H9 (cell line): ENCODE measurements at regions not wholly inside any gene's neighbourhood (a gene's known extent, or its start where the extent isn't known, plus 50 kb on each side); places are given as distances from the start of the nearest gene placed in this dataset.

ENCODE experiments used
- DNase-seq: peaks from one replicate; pipeline ENCODE4 v3.0.0-alpha.2; 2017
- H2AFZ ChIP-seq: one replicate; pipeline ENCODE4 v1.6.1; 2013; ENCODE audit warnings: mild to moderate bottlenecking, low read length, control low read depth, moderate library complexity
- H2AK5ac ChIP-seq: 2 replicates; pipeline ENCODE4 v1.6.1; 2013; ENCODE audit warnings: low read length, control low read depth, mixed read lengths; ENCODE audit not compliant: insufficient read length
- H2BK120ac ChIP-seq: one replicate; pipeline ENCODE4 v1.6.1; 2013; ENCODE audit warnings: low read depth, mild to moderate bottlenecking, low read length, control low read depth, inconsistent platforms; ENCODE audit not compliant: poor library complexity, severe bottlenecking
- H2BK12ac ChIP-seq: 2 replicates; pipeline ENCODE4 v1.6.1; 2013; ENCODE audit warnings: low read length, control low read depth, mixed read lengths, low read depth; ENCODE audit not compliant: insufficient read length
- H2BK15ac ChIP-seq: 2 replicates; pipeline ENCODE4 v1.6.1; 2013; ENCODE audit warnings: low read depth, low read length, control low read depth
- H2BK20ac ChIP-seq: one replicate; pipeline ENCODE4 v1.6.1; 2013; ENCODE audit warnings: low read depth, mild to moderate bottlenecking, low read length, control low read depth, inconsistent platforms; ENCODE audit not compliant: poor library complexity, severe bottlenecking
- H2BK5ac ChIP-seq: 2 replicates; pipeline ENCODE4 v1.6.1; 2013; ENCODE audit warnings: low read length, control low read depth, mixed read lengths; ENCODE audit not compliant: insufficient read length
- H3K14ac ChIP-seq: 2 replicates; pipeline ENCODE4 v1.6.1; 2013; ENCODE audit warnings: low read length, control low read depth; ENCODE audit not compliant: insufficient read depth
- H3K18ac ChIP-seq: 2 replicates; pipeline ENCODE4 v1.6.1; 2013; ENCODE audit warnings: low read depth, mild to moderate bottlenecking, mixed read lengths, low read length, control low read depth; ENCODE audit not compliant: insufficient read length
- H3K23ac ChIP-seq: 2 replicates; pipeline ENCODE4 v1.6.1; 2013; ENCODE audit warnings: low read length, control low read depth, mixed read lengths, low read depth; ENCODE audit not compliant: insufficient read length
- H3K23me2 ChIP-seq: 2 replicates; pipeline ENCODE4 v1.6.1; 2013; ENCODE audit warnings: low read depth, mild to moderate bottlenecking, mixed read lengths, low read length, control low read depth; ENCODE audit not compliant: insufficient read length, poor library complexity, severe bottlenecking
- H3K27ac ChIP-seq: 2 replicates; pipeline ENCODE4 v1.5.1; 2013; ENCODE audit warnings: low read length, control low read depth, mixed read lengths, low read depth; ENCODE audit not compliant: insufficient read length
- H3K27me3 ChIP-seq: 2 replicates; pipeline ENCODE4 v1.6.1; 2013; ENCODE audit warnings: low read length, control low read depth, inconsistent platforms; ENCODE audit not compliant: insufficient read depth
- H3K4ac ChIP-seq: 2 replicates; pipeline ENCODE4 v1.6.1; 2013; ENCODE audit warnings: low read depth, mild to moderate bottlenecking, control low read depth, inconsistent platforms, low read length, moderate library complexity
- H3K4me1 ChIP-seq: 2 replicates; pipeline ENCODE4 v1.6.1; 2013; ENCODE audit warnings: low read length, control low read depth, inconsistent platforms; ENCODE audit not compliant: insufficient read depth
- H3K4me2 ChIP-seq: 2 replicates; pipeline ENCODE4 v1.6.1; 2013; ENCODE audit warnings: low read length, control low read depth, mixed read lengths; ENCODE audit not compliant: insufficient read length, insufficient read depth
- H3K56ac ChIP-seq: 2 replicates; pipeline ENCODE4 v1.6.1; 2013; ENCODE audit warnings: low read depth, mild to moderate bottlenecking, mixed read lengths, low read length, control low read depth; ENCODE audit not compliant: insufficient read length
- H3K79me1 ChIP-seq: 2 replicates; pipeline ENCODE4 v1.6.1; 2013; ENCODE audit warnings: low read depth, mild to moderate bottlenecking, moderate library complexity, low read length, control low read depth, inconsistent platforms; ENCODE audit not compliant: insufficient read depth, poor library complexity, severe bottlenecking
- H3K79me2 ChIP-seq: 2 replicates; pipeline ENCODE4 v1.6.1; 2013; ENCODE audit warnings: low read length, control low read depth, inconsistent platforms; ENCODE audit not compliant: insufficient read depth
- H3K9ac ChIP-seq: 2 replicates; pipeline ENCODE4 v1.6.1; 2013; ENCODE audit warnings: low read length, control low read depth, mixed read lengths; ENCODE audit not compliant: insufficient read length; ENCODE audit errors: extremely low read depth
- H3K9me3 ChIP-seq: one replicate; pipeline ENCODE4 v1.6.1; 2013; ENCODE audit warnings: low read depth, low read length, inconsistent platforms; ENCODE audit not compliant: control insufficient read depth
- H3T11ph ChIP-seq: one replicate; pipeline ENCODE4 v1.6.1; 2013; ENCODE audit warnings: mild to moderate bottlenecking, low read length, control low read depth, inconsistent platforms
- H4K20me1 ChIP-seq: one replicate; pipeline ENCODE4 v1.6.1; 2013; ENCODE audit not compliant: control insufficient read depth, insufficient read length, insufficient read depth
- H4K5ac ChIP-seq: 2 replicates; pipeline ENCODE4 v1.6.1; 2013; ENCODE audit warnings: low read depth, mild to moderate bottlenecking, mixed read lengths, low read length, control low read depth; ENCODE audit not compliant: insufficient read length
- H4K8ac ChIP-seq: replicated peaks from 2 replicates; pipeline ENCODE4 v1.6.1; 2013; ENCODE audit warnings: low read length, control low read depth, mixed read lengths, low read depth; ENCODE audit not compliant: insufficient read length
- H4K91ac ChIP-seq: 2 replicates; pipeline ENCODE4 v1.6.1; 2013; ENCODE audit warnings: low read depth, mild to moderate bottlenecking, moderate library complexity, mixed read lengths, low read length, control low read depth; ENCODE audit not compliant: insufficient read length
- H3K27ac Mint-ChIP-seq, 3 experiments: 2 replicates in 2 of 3; 3 replicates in 1 of 3; pipeline ENCODE4 v1.8.0; 2020 to 2021; ENCODE audit warnings: mixed read lengths in 3 of 3, mild to moderate bottlenecking in 1 of 3, moderate library complexity in 1 of 3
- H3K27me3 Mint-ChIP-seq: 2 replicates; pipeline ENCODE4 v1.8.0; 2021; ENCODE audit warnings: low read depth, mild to moderate bottlenecking, moderate library complexity, mixed read lengths
- H3K36me3 Mint-ChIP-seq, 3 experiments: 2 replicates in 2 of 3; 3 replicates in 1 of 3; pipeline ENCODE4 v1.8.0; 2020 to 2021; ENCODE audit warnings: low read depth in 3 of 3, mixed read lengths in 3 of 3; ENCODE audit not compliant: insufficient read depth in 1 of 3
- H3K4me1 Mint-ChIP-seq, 2 experiments: 2 replicates each; pipeline ENCODE4 v1.8.0; 2020; ENCODE audit warnings: mixed read lengths in 2 of 2
- H3K4me3 Mint-ChIP-seq, 2 experiments: 2 replicates in 1 of 2; 3 replicates in 1 of 2; pipeline ENCODE4 v1.8.0; 2020 to 2021; ENCODE audit warnings: mild to moderate bottlenecking in 2 of 2, mixed read lengths in 2 of 2, moderate library complexity in 1 of 2
- H3K9me3 Mint-ChIP-seq, 2 experiments: 2 replicates in 1 of 2; 3 replicates in 1 of 2; pipeline ENCODE4 v1.8.0; 2020; ENCODE audit warnings: mild to moderate bottlenecking in 2 of 2, mixed read lengths in 2 of 2, moderate library complexity in 1 of 2
- WGBS: extraction: QIAGEN DNeasy Blood & Tissue Kit; methylation state at CpG from one replicate; pipeline ENCODE4 v1.1.7; 2013; ENCODE audit warnings: missing lambda C conversion rate, low lambda C conversion rate, mixed read lengths; ENCODE audit not compliant: insufficient read length; ENCODE audit errors: extremely low coverage; 5-methylcytosine and 5-hydroxymethylcytosine counted together
- TF ChIP-seq, protein P1 (sequence below): fragments of 200-600 bp; sonication (generic); conservative IDR thresholded peaks from 3 replicates; pipeline ENCODE4 v1.8.0; 2021; ENCODE audit warnings: antibody characterized with exemption, mild to moderate bottlenecking

DNA sequence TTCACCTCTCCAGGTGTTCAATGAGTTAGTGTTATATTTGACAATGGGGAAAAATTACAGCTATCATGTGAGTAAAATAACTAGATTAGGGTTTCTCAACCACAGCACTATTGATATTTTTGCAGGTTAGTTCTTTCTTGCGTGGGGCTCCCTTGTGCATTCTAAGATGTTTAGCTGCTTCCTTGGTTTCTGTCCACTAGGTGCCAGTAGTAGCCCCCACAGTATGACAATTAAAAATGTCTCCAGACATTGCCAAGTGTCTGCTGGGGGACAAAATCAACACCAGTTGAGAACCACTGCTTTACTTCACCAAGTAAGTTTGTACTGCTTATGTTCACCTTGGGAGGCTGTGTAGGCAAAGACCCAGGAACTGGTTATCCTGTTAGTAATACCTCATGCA lies 618.7 kb downstream of the EDEM1 start:
- no peaks in the 10 kb centered on the region for H3K4me1 ChIP-seq

More for the DNA sequence above, 618.7 kb downstream of the EDEM1 start:
- Mint-ChIP-seq H3K4me1 (peaks cover 0 to 3% of the 10 kb centered on the region in 2 experiments; a peak in 2 of 4 replicates), H3K9me3 (peaks cover 0 to 6% of the 10 kb centered on the region in 2 experiments; a peak in 2 of 5 replicates), H3K27me3 (no peaks in the 10 kb centered on the region), H3K27ac (no peak overlapping the region), H3K36me3 (no peaks in the 10 kb centered on the region), H3K4me3 (no peak overlapping the region)
- H4K5ac ChIP-seq = no peak overlapping the region
- H3K9me3 ChIP-seq = no peaks in the 10 kb centered on the region
- no peak overlapping the region for H3K27ac ChIP-seq
- no peak overlapping the region for H2BK15ac ChIP-seq
- H2BK5ac ChIP-seq = no peak overlapping the region
- H3K23me2 ChIP-seq = no peaks in the 10 kb centered on the region
- WGBS = no CpG with 5 or more reads among the region's 1 CpG
- H2AK5ac ChIP-seq = no peak overlapping the region
- TF ChIP-seq, protein P1, sequence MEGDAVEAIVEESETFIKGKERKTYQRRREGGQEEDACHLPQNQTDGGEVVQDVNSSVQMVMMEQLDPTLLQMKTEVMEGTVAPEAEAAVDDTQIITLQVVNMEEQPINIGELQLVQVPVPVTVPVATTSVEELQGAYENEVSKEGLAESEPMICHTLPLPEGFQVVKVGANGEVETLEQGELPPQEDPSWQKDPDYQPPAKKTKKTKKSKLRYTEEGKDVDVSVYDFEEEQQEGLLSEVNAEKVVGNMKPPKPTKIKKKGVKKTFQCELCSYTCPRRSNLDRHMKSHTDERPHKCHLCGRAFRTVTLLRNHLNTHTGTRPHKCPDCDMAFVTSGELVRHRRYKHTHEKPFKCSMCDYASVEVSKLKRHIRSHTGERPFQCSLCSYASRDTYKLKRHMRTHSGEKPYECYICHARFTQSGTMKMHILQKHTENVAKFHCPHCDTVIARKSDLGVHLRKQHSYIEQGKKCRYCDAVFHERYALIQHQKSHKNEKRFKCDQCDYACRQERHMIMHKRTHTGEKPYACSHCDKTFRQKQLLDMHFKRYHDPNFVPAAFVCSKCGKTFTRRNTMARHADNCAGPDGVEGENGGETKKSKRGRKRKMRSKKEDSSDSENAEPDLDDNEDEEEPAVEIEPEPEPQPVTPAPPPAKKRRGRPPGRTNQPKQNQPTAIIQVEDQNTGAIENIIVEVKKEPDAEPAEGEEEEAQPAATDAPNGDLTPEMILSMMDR = peak; percentile 70
- H2BK120ac ChIP-seq = no peak overlapping the region
- no peak overlapping the region for H3K14ac ChIP-seq
- no peak overlapping the region for H3K4ac ChIP-seq
- H3K56ac ChIP-seq = no peak overlapping the region
- no peak overlapping the region for H3K4me2 ChIP-seq
- peak; percentile 33 for DNase-seq
- no peak overlapping the region for H2BK12ac ChIP-seq
- no peaks in the 10 kb centered on the region for H3K79me1 ChIP-seq
- H3K18ac ChIP-seq = no peak overlapping the region
- H3K79me2 ChIP-seq = no peaks in the 10 kb centered on the region
- no peak overlapping the region for H3T11ph ChIP-seq
- H4K8ac ChIP-seq = no peak overlapping the region
- H2BK20ac ChIP-seq = no peak overlapping the region
- no peak overlapping the region for H2AFZ ChIP-seq
- no peak overlapping the region for H3K23ac ChIP-seq
- H4K20me1 ChIP-seq = no peaks in the 10 kb centered on the region
- no peak overlapping the region for H4K91ac ChIP-seq
- H3K27me3 ChIP-seq = no peaks in the 10 kb centered on the region
- no peak overlapping the region for H3K9ac ChIP-seq
